Thyroid gland (tissue), 4 donors: ENCODE measurements at regions not wholly inside any gene's neighbourhood (a gene's known extent, or its start where the extent isn't known, plus 50 kb on each side); places are given as distances from the start of the nearest gene placed in this dataset.
"Not testable (repeated sequence)": the region's sequence is repeated elsewhere in the genome, so short reads cannot be mapped to it uniquely, and the experiment has no call there.

ENCODE experiments used
- DNase-seq, 2 donors: peaks; one replicate each; pipeline ENCODE4 v3.0.0-alpha.2; 2019
- H3K27ac ChIP-seq, 3 donors: fragments of 200-600 bp; sonication (generic); 1 replicate in 2 of 3; 2 replicates in 1 of 3; pipeline ENCODE4 v1.5.1; 2016 to 2019; ENCODE audit warnings: mild to moderate bottlenecking in 1 of 3, moderate library complexity in 1 of 3
- H3K27me3 ChIP-seq: fragments of 200-600 bp; sonication (generic); one replicate; pipeline ENCODE4 v1.5.1; 2019
- H3K36me3 ChIP-seq, 2 donors: fragments of 200-600 bp; sonication (generic); one replicate each; pipeline ENCODE4 v1.5.1; 2016 to 2019
- H3K4me1 ChIP-seq, 2 donors: fragments of 200-600 bp; sonication (generic); one replicate each; pipeline ENCODE4 v1.5.1; 2017 to 2019
- H3K4me3 ChIP-seq, 3 donors: fragments of 200-600 bp; sonication (generic); replicated peaks in 1 of 3; 1 replicate in 2 of 3; 2 replicates in 1 of 3; pipeline ENCODE4 v1.5.1; 2016; ENCODE audit warnings: mild to moderate bottlenecking in 1 of 3
- H3K9me3 ChIP-seq: fragments of 200-600 bp; sonication (generic); one replicate; pipeline ENCODE4 v1.5.1; 2017
- CTCF ChIP-seq, 6 experiments: fragments of 200-600 bp in 3 of 6; fragments of 450-650 bp in 3 of 6; sonication (generic) in 3 of 6; IDR thresholded peaks; one replicate each; pipeline ENCODE4 v1.5.1; 2016 to 2019; ENCODE audit warnings: antibody characterized with exemption in 6 of 6, mild to moderate bottlenecking in 2 of 6, inconsistent platforms in 1 of 6, moderate library complexity in 1 of 6
- POLR2A ChIP-seq, 2 donors: fragments of 450-650 bp; IDR thresholded peaks; one replicate each; pipeline ENCODE4 v1.6.1; 2017; ENCODE audit warnings: antibody characterized with exemption in 2 of 2, mild to moderate bottlenecking in 2 of 2, moderate library complexity in 1 of 2
- WGBS, 2 donors: methylation state at CpG; one replicate each; pipeline ENCODE4 v1.1.5; 2017; 5-methylcytosine and 5-hydroxymethylcytosine counted together
- intact Hi-C: fragments of 100-400 bp; cut with DNase I; formaldehyde crosslinking; loops from one replicate; pipeline ENCODE4 v1.15.1; 2023

DNA sequence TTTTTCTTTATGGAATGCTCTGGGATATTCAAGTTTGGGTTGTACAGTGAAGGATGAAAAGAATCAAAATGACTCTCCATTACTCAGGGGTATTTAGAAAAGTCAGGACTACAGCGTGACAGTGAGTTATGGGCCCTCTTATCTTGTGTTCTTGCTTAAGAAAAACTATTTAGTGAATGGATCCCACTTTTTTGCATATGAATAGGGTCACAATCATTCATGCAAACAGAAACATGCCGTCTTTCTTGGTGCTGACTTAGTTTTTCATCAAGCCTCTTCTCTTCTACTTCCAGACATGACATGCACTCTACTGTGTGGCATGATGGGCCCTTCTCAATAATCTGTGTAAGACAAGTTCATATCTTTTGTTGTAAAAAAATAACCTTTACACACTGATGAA, 488.4 kb upstream of the MMS22L start:
- Histone ChIP-seq H3K36me3 (no peaks in the 10 kb centered on the region), H3K4me1 (no peaks in the 10 kb centered on the region), H3K27me3 (no peaks in the 10 kb centered on the region), H3K4me3 (no peak overlapping the region), H3K9me3 (no peaks in the 10 kb centered on the region), H3K27ac (no peak overlapping the region)
- 42 to 45% methylated on average over 2 of the region's 2 CpGs for WGBS, 2 donors
- intact Hi-C loops, result no loop called here
- TF ChIP-seq POLR2A (IDR thresholded peaks at IDR 0.05) (no peak), CTCF (IDR thresholded peaks at IDR 0.05) (no peak)
- no peak for DNase-seq

- no peak for DNase-seq
- Histone ChIP-seq H3K27ac (no peak overlapping the region), H3K4me3 (no peak overlapping the region), H3K36me3 (no peaks in the 10 kb centered on the region), H3K4me1 (no peaks in the 10 kb centered on the region), H3K27me3 (no peaks in the 10 kb centered on the region), H3K9me3 (no peaks in the 10 kb centered on the region)
- intact Hi-C loops, result no loop called here
- 75 to 78% methylated on average over 3 to 5 of the region's 5 CpGs for WGBS, 2 donors
- TF ChIP-seq CTCF (IDR thresholded peaks at IDR 0.05) (no peak), POLR2A (IDR thresholded peaks at IDR 0.05) (no peak)
Observed at GRCh38 chr6:97775012-97775411, 492.0 kb upstream of the MMS22L start.

DNA sequence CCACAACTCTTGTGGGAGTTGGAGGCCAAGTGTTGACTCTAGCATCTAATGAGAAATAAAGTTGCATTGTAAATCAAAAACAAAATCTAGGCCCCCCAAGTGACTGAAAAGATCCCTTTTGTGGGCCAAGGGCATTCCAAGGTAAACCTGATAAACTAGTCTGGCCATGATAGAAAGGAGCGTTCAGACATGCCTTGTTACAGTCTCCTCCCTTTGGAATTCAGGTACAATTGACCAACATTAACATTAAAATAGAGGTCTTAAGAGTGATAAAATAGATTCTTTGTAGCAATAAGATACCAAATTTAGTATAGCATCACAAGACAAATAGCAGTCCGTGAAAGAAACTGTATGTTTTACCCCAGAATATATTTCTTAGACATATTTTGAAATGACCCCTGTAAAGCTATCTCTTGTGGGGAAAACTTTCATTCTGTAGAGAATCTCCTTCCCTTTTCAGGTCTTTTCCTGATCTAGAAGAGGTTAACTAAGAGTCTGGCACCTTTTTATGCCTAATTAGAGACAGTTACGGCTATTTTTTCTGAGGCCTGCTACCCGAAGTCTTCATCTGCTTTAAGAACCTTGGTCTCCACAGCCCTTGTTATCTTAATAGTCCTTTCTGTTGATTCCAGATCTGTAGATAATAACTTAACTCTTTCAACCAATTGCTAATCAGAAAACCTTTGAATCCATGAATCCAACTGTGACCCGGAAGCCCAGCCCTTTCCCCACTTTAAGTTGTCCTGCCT, 495.4 kb upstream of the MMS22L start:
- TF ChIP-seq POLR2A (IDR thresholded peaks at IDR 0.05) (no peak), CTCF (IDR thresholded peaks at IDR 0.05) (no peak)
- H3K9me3 ChIP-seq, result no peaks in the 10 kb centered on the region
- WGBS, 2 donors, result 68 to 69% methylated on average over 5 of the region's 5 CpGs
- no peaks in the 10 kb centered on the region for H3K27me3 ChIP-seq
- H3K4me3 ChIP-seq, result no peak overlapping the region
- H3K36me3 ChIP-seq, result no peaks in the 10 kb centered on the region
- no peaks in the 10 kb centered on the region for H3K4me1 ChIP-seq
- H3K27ac ChIP-seq, result no peak overlapping the region
- DNase-seq, result no peak
- intact Hi-C loops, result no loop called here

- H3K36me3 ChIP-seq, H3K27ac ChIP-seq, H3K27me3 ChIP-seq, H3K4me1 ChIP-seq, H3K9me3 ChIP-seq, DNase-seq, H3K4me3 ChIP-seq, intact Hi-C loops: not testable (repeated sequence)
- 90 to 94% methylated on average over 5 of the region's 6 CpGs for WGBS, 2 donors
Observed at GRCh38 chr6:97779039-97779766, 496.2 kb upstream of the MMS22L start.

GRCh38 chr6:97790926-97791590, 508.0 kb upstream of the MMS22L start:
- no peaks in the 10 kb centered on the region for H3K4me1 ChIP-seq
- no peak overlapping the region for H3K4me3 ChIP-seq
- TF ChIP-seq POLR2A (IDR thresholded peaks at IDR 0.05) (no peak), CTCF (IDR thresholded peaks at IDR 0.05) (no peak)
- no peaks in the 10 kb centered on the region for H3K9me3 ChIP-seq
- 91 to 93% methylated on average over 19 to 20 of the region's 20 CpGs for WGBS, 2 donors
- no peaks in the 10 kb centered on the region for H3K27me3 ChIP-seq
- intact Hi-C loops, result no loop called here
- DNase-seq, result no peak
- no peak overlapping the region for H3K27ac ChIP-seq
- no peaks in the 10 kb centered on the region for H3K36me3 ChIP-seq
